Uterus (tissue), 3 donors: ENCODE measurements at regions not wholly inside any gene's neighbourhood (a gene's known extent, or its start where the extent isn't known, plus 50 kb on each side); places are given as distances from the start of the nearest gene placed in this dataset.
"Not testable (repeated sequence)": the region's sequence is repeated elsewhere in the genome, so short reads cannot be mapped to it uniquely, and the experiment has no call there.

Source experiments
- DNase-seq, 2 donors: peaks; one replicate each; pipeline ENCODE4 v3.0.0-alpha.2; 2019 to 2020
- H3K27ac ChIP-seq, 2 donors: fragments of 200-600 bp; sonication (generic); 1 replicate in 1 of 2; 2 replicates in 1 of 2; pipeline ENCODE4 v1.5.1; 2016 to 2018
- H3K27me3 ChIP-seq, 2 donors: fragments of 200-600 bp; sonication (generic); one replicate each; pipeline ENCODE4 v1.5.1; 2018 to 2019; ENCODE audit warnings: control low read depth in 1 of 2
- H3K36me3 ChIP-seq, 2 donors: fragments of 200-600 bp; sonication (generic); one replicate each; pipeline ENCODE4 v1.5.1; 2019; ENCODE audit warnings: control low read depth in 1 of 2
- H3K4me1 ChIP-seq, 2 donors: fragments of 200-600 bp; sonication (generic); one replicate each; pipeline ENCODE4 v1.5.1; 2018 to 2019; ENCODE audit warnings: control low read depth in 1 of 2
- H3K4me3 ChIP-seq, 2 donors: fragments of 200-600 bp; sonication (generic); 1 replicate in 1 of 2; 2 replicates in 1 of 2; pipeline ENCODE4 v1.5.1; 2018 to 2019; ENCODE audit warnings: mild to moderate bottlenecking in 1 of 2
- H3K9me3 ChIP-seq, 2 donors: fragments of 200-600 bp; sonication (generic); one replicate each; pipeline ENCODE4 v1.5.1; 2019; ENCODE audit warnings: control low read depth in 1 of 2
- CTCF ChIP-seq, 4 experiments: fragments of 200-600 bp in 2 of 4; fragments of 450-650 bp in 2 of 4; sonication (generic) in 2 of 4; IDR thresholded peaks; one replicate each; pipeline ENCODE4 v1.5.1; 2016 to 2019; ENCODE audit warnings: antibody characterized with exemption in 4 of 4, mild to moderate bottlenecking in 2 of 4, moderate library complexity in 1 of 4
- POLR2A ChIP-seq, 2 donors: fragments of 450-650 bp; IDR thresholded peaks; one replicate each; pipeline ENCODE4 v1.6.1; 2016; ENCODE audit warnings: antibody characterized with exemption in 2 of 2, mild to moderate bottlenecking in 1 of 2, moderate library complexity in 1 of 2
- intact Hi-C: fragments of 100-400 bp; cut with DNase I; formaldehyde crosslinking; loops from one replicate; pipeline ENCODE4 v1.15.1; 2023; ENCODE audit warnings: low total_unique reads
- donor health status: DM: yes; HTN: yes; CAD: no.

DNA sequence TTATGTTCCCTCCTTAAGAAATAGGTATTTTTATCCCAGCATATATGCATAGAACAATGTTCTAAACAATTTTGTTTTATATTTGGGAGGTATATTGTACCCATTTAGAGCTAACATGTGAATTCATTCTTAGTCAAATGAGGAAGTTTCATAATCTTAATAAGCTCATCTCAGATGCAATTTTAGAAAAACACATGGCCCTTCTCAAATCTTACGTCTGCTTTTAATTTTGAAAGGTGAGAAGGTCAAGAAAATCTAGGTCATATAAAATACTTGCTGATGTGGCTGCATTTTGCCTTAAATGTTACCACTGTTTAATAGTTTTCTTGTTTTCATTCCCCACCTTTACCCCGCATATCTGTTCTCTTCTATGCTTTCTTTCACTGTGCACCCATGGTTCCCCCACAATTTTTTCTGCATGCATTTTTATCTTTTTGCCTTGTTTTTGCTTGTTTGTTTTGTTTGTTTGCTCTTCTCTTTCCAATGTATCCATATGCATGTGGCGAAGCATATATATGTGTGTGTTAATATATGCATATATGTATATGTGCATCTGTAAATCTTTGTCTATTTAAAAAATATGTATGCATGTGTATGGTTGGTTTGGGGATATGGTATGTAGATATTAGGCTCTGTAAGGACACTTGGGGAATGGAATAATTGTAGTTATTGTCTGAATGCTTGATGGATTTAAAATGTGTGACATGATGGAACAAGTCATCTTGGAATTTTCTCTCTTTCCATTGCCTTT, 317.1 kb downstream of the BCAT1 start:
- Histone ChIP-seq H3K36me3 (no peaks in the 10 kb centered on the region), H3K27ac (no peak overlapping the region), H3K4me1 (no peaks in the 10 kb centered on the region), H3K9me3 (no peaks in the 10 kb centered on the region), H3K27me3 (no peaks in the 10 kb centered on the region), H3K4me3 (no peak overlapping the region)
- intact Hi-C loops, result no loop called here
- no peak for DNase-seq
- TF ChIP-seq CTCF (IDR thresholded peaks at IDR 0.05) (no peak), POLR2A (IDR thresholded peaks at IDR 0.05) (no peak)

DNA sequence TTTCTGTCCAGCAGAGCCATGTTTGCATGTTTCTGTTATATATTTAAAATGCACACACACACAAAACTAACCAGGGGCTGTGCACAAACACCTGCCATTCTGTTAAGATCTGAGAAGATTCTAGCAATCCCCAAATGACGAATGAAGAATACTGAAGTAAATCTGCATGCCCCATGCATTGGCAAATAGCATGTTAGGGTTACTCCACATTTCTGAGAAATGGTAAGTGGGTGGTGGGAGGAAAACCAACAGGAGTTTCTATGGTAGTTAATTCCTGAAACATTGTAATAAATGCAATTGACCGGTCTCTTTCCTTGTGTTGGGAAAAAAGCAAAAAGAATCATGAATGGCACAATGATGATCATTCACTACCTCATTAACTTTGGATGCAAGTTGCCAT, 318.0 kb downstream of the BCAT1 start:
- Histone ChIP-seq H3K27ac (no peak overlapping the region), H3K4me3 (no peak overlapping the region), H3K27me3 (no peaks in the 10 kb centered on the region), H3K36me3 (no peaks in the 10 kb centered on the region), H3K4me1 (no peaks in the 10 kb centered on the region), H3K9me3 (no peaks in the 10 kb centered on the region)
- no peak for TF ChIP-seq CTCF (IDR thresholded peaks at IDR 0.05)
- no peak for TF ChIP-seq POLR2A (IDR thresholded peaks at IDR 0.05)
- intact Hi-C loops, result no loop called here
- DNase-seq, result no peak

GRCh38 chr12:24630446-24630845, 318.5 kb downstream of the BCAT1 start:
- H3K4me3 ChIP-seq, result no peak overlapping the region
- DNase-seq, result no peak
- no peak overlapping the region for H3K27ac ChIP-seq
- no peaks in the 10 kb centered on the region for H3K4me1 ChIP-seq
- no peaks in the 10 kb centered on the region for H3K27me3 ChIP-seq
- TF ChIP-seq CTCF (IDR thresholded peaks at IDR 0.05) (no peak), POLR2A (IDR thresholded peaks at IDR 0.05) (no peak)
- H3K9me3 ChIP-seq, result no peaks in the 10 kb centered on the region
- no peaks in the 10 kb centered on the region for H3K36me3 ChIP-seq
- intact Hi-C loops, result no loop called here

- DNase-seq, result no peak
- TF ChIP-seq POLR2A (IDR thresholded peaks at IDR 0.05) (no peak), CTCF (IDR thresholded peaks at IDR 0.05) (no peak)
- Histone ChIP-seq H3K27ac (no peak overlapping the region), H3K4me1 (no peaks in the 10 kb centered on the region), H3K4me3 (no peak overlapping the region), H3K27me3 (no peaks in the 10 kb centered on the region), H3K9me3 (no peaks in the 10 kb centered on the region), H3K36me3 (no peaks in the 10 kb centered on the region)
- intact Hi-C loops, result no loop called here
Observed at GRCh38 chr12:24625103-24625502, 323.8 kb downstream of the BCAT1 start.

DNA sequence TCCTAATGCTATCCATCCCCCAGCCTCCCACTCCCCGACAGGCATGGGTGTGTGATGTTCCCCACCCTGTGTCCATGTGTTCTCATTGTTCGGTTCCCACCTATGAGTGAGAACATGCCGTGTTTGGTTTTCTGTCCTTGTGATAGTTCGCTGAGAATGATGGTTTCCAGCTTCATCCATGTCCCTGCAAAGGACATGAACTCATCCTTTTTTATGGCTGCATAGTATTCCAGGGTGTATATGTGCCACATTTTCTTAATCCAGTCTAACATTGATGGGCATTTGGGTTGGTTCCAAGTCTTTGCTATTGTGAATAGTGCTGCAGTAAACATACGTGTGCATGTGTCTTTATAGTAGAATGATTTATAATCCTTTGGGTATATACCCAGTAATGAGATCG, 328.9 kb downstream of the BCAT1 start:
- H3K36me3 ChIP-seq, intact Hi-C loops, H3K27me3 ChIP-seq, H3K4me3 ChIP-seq, DNase-seq, H3K27ac ChIP-seq, H3K9me3 ChIP-seq, H3K4me1 ChIP-seq: not testable (repeated sequence)

DNA sequence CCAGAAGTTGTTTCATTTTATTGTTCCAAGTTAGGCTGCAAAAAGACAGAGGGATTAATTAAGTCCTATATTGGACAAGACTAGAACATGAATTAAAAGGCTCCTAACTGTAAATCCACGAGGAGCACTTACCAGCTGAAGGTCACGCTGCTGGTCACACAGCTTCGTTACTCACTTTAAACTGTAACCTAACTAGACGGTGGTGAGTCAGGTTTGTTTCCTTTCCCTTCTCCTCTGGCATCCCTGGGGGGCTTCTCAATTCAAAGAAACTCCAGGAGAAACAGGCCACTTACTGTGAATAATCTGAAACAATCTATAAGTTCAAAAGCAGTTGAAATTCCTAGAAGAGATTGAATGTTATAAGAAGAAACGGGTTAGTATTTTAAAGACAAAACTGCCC, 331.4 kb downstream of the BCAT1 start:
- TF ChIP-seq POLR2A (IDR thresholded peaks at IDR 0.05), result no peak
- TF ChIP-seq CTCF (IDR thresholded peaks at IDR 0.05), result no peak
- no peak for DNase-seq
- H3K9me3 ChIP-seq, result no peaks in the 10 kb centered on the region
- no peaks in the 10 kb centered on the region for H3K36me3 ChIP-seq
- H3K4me1 ChIP-seq, result no peaks in the 10 kb centered on the region
- no peak overlapping the region for H3K27ac ChIP-seq
- H3K4me3 ChIP-seq, result no peak overlapping the region
- intact Hi-C loops, result no loop called here
- no peaks in the 10 kb centered on the region for H3K27me3 ChIP-seq
